CD14-positive monocyte (primary cell): ENCODE measurements at regions not wholly inside any gene's neighbourhood (a gene's known extent, or its start where the extent isn't known, plus 50 kb on each side); places are given as distances from the start of the nearest gene placed in this dataset.

Experiments
- DNase-seq, 3 donors: peaks; one replicate each; pipeline ENCODE4 v3.0.0-alpha.2; 2011 to 2022
- H2AFZ ChIP-seq: 2 replicates; pipeline ENCODE4 v1.6.0; 2012; ENCODE audit warnings: mild to moderate bottlenecking, low read depth, low read length, inconsistent platforms; ENCODE audit not compliant: insufficient read depth, poor library complexity, severe bottlenecking
- H3K27ac ChIP-seq, 2 donors: 1 replicate in 1 of 2; 2 replicates in 1 of 2; pipeline ENCODE4 v1.5.1; 2012 to 2013; ENCODE audit warnings: low read length in 2 of 2, control low read depth in 1 of 2, inconsistent platforms in 1 of 2, low read depth in 1 of 2, mild to moderate bottlenecking in 1 of 2
- H3K27me3 ChIP-seq, 2 donors: one replicate each; pipeline versions ENCODE4 v1.6.0 to v1.6.1; 2011 to 2013; ENCODE audit warnings: low read length in 2 of 2; ENCODE audit not compliant: control insufficient read depth in 2 of 2, insufficient read depth in 2 of 2
- H3K36me3 ChIP-seq, 2 donors: replicated peaks in 1 of 2; 1 replicate in 1 of 2; 2 replicates in 1 of 2; pipeline versions ENCODE4 v1.5.1 to v1.6.1; 2012 to 2013; ENCODE audit warnings: low read length in 2 of 2, control low read depth in 1 of 2, inconsistent platforms in 1 of 2, mild to moderate bottlenecking in 1 of 2; ENCODE audit not compliant: insufficient read depth in 2 of 2, control insufficient read depth in 1 of 2
- H3K4me1 ChIP-seq, 2 donors: 1 replicate in 1 of 2; 2 replicates in 1 of 2; pipeline versions ENCODE4 v1.5.1 to v1.6.1; 2012 to 2013; ENCODE audit warnings: low read length in 2 of 2, control low read depth in 1 of 2, inconsistent platforms in 1 of 2, mild to moderate bottlenecking in 1 of 2, moderate library complexity in 1 of 2; ENCODE audit not compliant: insufficient read depth in 2 of 2, control insufficient read depth in 1 of 2
- H3K4me2 ChIP-seq: replicated peaks from 2 replicates; pipeline ENCODE3; 2012; ENCODE audit warnings: low read length, moderate library complexity, mild to moderate bottlenecking; ENCODE audit not compliant: poor library complexity, severe bottlenecking; ENCODE audit errors: extremely low read depth
- H3K4me3 ChIP-seq, 3 experiments: fragments of 200-600 bp in 1 of 3; sonication (generic) in 1 of 3; replicated peaks in 1 of 3; 1 replicate in 2 of 3; 2 replicates in 1 of 3; pipeline ENCODE4 v1.5.1; 2011 to 2013; ENCODE audit warnings: low read length in 3 of 3, mild to moderate bottlenecking in 3 of 3, control low read depth in 2 of 3, low read depth in 2 of 3, inconsistent platforms in 1 of 3, moderate library complexity in 1 of 3
- H3K79me2 ChIP-seq: 2 replicates; pipeline ENCODE4 v1.6.0; 2012; ENCODE audit warnings: mild to moderate bottlenecking, control low read depth, inconsistent platforms, low read length, moderate library complexity; ENCODE audit not compliant: insufficient read depth
- H3K9ac ChIP-seq: 2 replicates; pipeline ENCODE4 v1.6.0; 2017; ENCODE audit warnings: low read length, mild to moderate bottlenecking; ENCODE audit not compliant: insufficient read depth, poor library complexity, severe bottlenecking
- H3K9me3 ChIP-seq, 2 donors: replicated peaks in 1 of 2; 1 replicate in 1 of 2; 2 replicates in 1 of 2; pipeline versions ENCODE4 v1.5.1 to v1.6.1; 2012 to 2013; ENCODE audit warnings: low read length in 2 of 2, control low read depth in 1 of 2; ENCODE audit not compliant: control insufficient read depth in 1 of 2, insufficient read depth in 1 of 2
- H4K20me1 ChIP-seq: 2 replicates; pipeline ENCODE4 v1.6.0; 2012; ENCODE audit warnings: mild to moderate bottlenecking, low read length, control low read depth, moderate library complexity; ENCODE audit not compliant: insufficient read depth
- H3K27ac Mint-ChIP-seq, 7 donors: one replicate each; pipeline ENCODE4 v1.8.0; 2020; ENCODE audit warnings: mild to moderate bottlenecking in 7 of 7, mixed read lengths in 7 of 7, moderate library complexity in 6 of 7, inconsistent platforms in 2 of 7
- H3K27me3 Mint-ChIP-seq, 3 donors: one replicate each; pipeline ENCODE4 v1.8.0; 2021 to 2022; ENCODE audit warnings: low read depth in 3 of 3, mild to moderate bottlenecking in 3 of 3, mixed read lengths in 3 of 3, moderate library complexity in 3 of 3, inconsistent platforms in 1 of 3
- H3K36me3 Mint-ChIP-seq, 2 donors: one replicate each; pipeline ENCODE4 v1.8.0; 2020; ENCODE audit warnings: mixed read lengths in 2 of 2, inconsistent platforms in 1 of 2, mild to moderate bottlenecking in 1 of 2
- H3K4me1 Mint-ChIP-seq: one replicate; pipeline ENCODE4 v1.8.0; 2020; ENCODE audit warnings: mild to moderate bottlenecking, mixed read lengths
- H3K4me3 Mint-ChIP-seq, 2 donors: one replicate each; pipeline ENCODE4 v1.8.0; 2020; ENCODE audit warnings: mild to moderate bottlenecking in 2 of 2, mixed read lengths in 2 of 2, moderate library complexity in 1 of 2
- H3K9me3 Mint-ChIP-seq, 7 donors: one replicate each; pipeline ENCODE4 v1.8.0; 2020 to 2022; ENCODE audit warnings: mixed read lengths in 7 of 7, mild to moderate bottlenecking in 6 of 7, moderate library complexity in 6 of 7, inconsistent platforms in 2 of 7
- CTCF ChIP-seq: fragments of 200-600 bp; IDR thresholded peaks from one replicate; pipeline ENCODE4 v1.8.0; 2022; ENCODE audit warnings: antibody characterized with exemption, mild to moderate bottlenecking
- WGBS: methylation state at CpG from one replicate; pipeline ENCODE4 v1.1.5; 2013; ENCODE audit warnings: missing lambda C conversion rate; ENCODE audit not compliant: insufficient coverage; 5-methylcytosine and 5-hydroxymethylcytosine counted together
- intact Hi-C, 2 donors: fragments of 100-400 bp; cut with micrococcal nuclease; formaldehyde crosslinking; loops; one replicate each; pipeline versions ENCODE4 v1.15.0 to v1.15.1; 2023

GRCh38 chrX:134073341-134073740, 87.9 kb upstream of the GPC3 start:
- no peak for DNase-seq
- H3K4me1 Mint-ChIP-seq, result no peaks in the 10 kb centered on the region
- no CpG with 5 or more reads among the region's 2 CpGs for WGBS
- intact Hi-C loops, result no loop called here
- no peaks in the 10 kb centered on the region for H4K20me1 ChIP-seq
- H3K9me3 ChIP-seq, result peaks cover 21 to 22% of the 10 kb centered on the region in 2 donors
- no peaks in the 10 kb centered on the region for H3K4me1 ChIP-seq
- no peak overlapping the region for H3K4me2 ChIP-seq
- H3K9me3 Mint-ChIP-seq, result peaks cover 2 to 21% (median 13%) of the 10 kb centered on the region in 7 donors
- no peaks in the 10 kb centered on the region for H3K27me3 ChIP-seq
- H2AFZ ChIP-seq, result no peak overlapping the region
- no peak overlapping the region for H3K27ac ChIP-seq
- H3K27me3 Mint-ChIP-seq, result peaks cover 2 to 6% (median 2%) of the 10 kb centered on the region in 3 donors
- H3K36me3 ChIP-seq, result no peaks in the 10 kb centered on the region
- no peak overlapping the region for H3K27ac Mint-ChIP-seq
- no peak overlapping the region for H3K9ac ChIP-seq
- no peak overlapping the region for H3K4me3 Mint-ChIP-seq
- TF ChIP-seq CTCF, result no peak
- H3K4me3 ChIP-seq, result no peak overlapping the region
- H3K36me3 Mint-ChIP-seq, result no peaks in the 10 kb centered on the region
- H3K79me2 ChIP-seq, result no peaks in the 10 kb centered on the region

GRCh38 chrX:134074151-134074550, 88.8 kb upstream of the GPC3 start:
- no peak overlapping the region for H2AFZ ChIP-seq
- H3K4me1 Mint-ChIP-seq, result no peaks in the 10 kb centered on the region
- H3K27ac Mint-ChIP-seq, result no peak overlapping the region
- H3K27me3 Mint-ChIP-seq, result peaks cover 2 to 6% (median 2%) of the 10 kb centered on the region in 3 donors
- intact Hi-C loops, result no loop called here
- H3K79me2 ChIP-seq, result no peaks in the 10 kb centered on the region
- H3K4me1 ChIP-seq, result no peaks in the 10 kb centered on the region
- no peak overlapping the region for H3K4me3 Mint-ChIP-seq
- peaks cover 21 to 22% of the 10 kb centered on the region in 2 donors for H3K9me3 ChIP-seq
- H3K4me3 ChIP-seq, result no peak overlapping the region
- TF ChIP-seq CTCF, result no peak
- H3K9me3 Mint-ChIP-seq, result peaks cover 2 to 21% (median 13%) of the 10 kb centered on the region in 7 donors
- H3K9ac ChIP-seq, result no peak overlapping the region
- H3K4me2 ChIP-seq, result no peak overlapping the region
- WGBS, result no CpG with 5 or more reads among the region's 3 CpGs
- no peaks in the 10 kb centered on the region for H3K36me3 Mint-ChIP-seq
- no peaks in the 10 kb centered on the region for H3K36me3 ChIP-seq
- H3K27me3 ChIP-seq, result no peaks in the 10 kb centered on the region
- DNase-seq, result no peak
- H3K27ac ChIP-seq, result no peak overlapping the region
- no peaks in the 10 kb centered on the region for H4K20me1 ChIP-seq
